K562 (cell line): ENCODE measurements at regions not wholly inside any gene's neighbourhood (a gene's known extent, or its start where the extent isn't known, plus 50 kb on each side); places are given as distances from the start of the nearest gene placed in this dataset.
"Not testable (repeated sequence)": the region's sequence is repeated elsewhere in the genome, so short reads cannot be mapped to it uniquely, and the experiment has no call there.

ENCODE experiments used
- ETV5 ChIP-seq: sonication (generic); formaldehyde crosslinking; IDR thresholded peaks from 2 replicates; pipeline ENCODE4 v1.4.0; 2020; ENCODE audit warnings: low read depth, mild to moderate bottlenecking, missing genetic modification reagents
- GATAD2A ChIP-seq: fragments of 450-650 bp; IDR thresholded peaks from 2 replicates; pipeline ENCODE4 v1.6.1; 2017
- KLF16 ChIP-seq: IDR thresholded peaks from 2 replicates; pipeline ENCODE4 v1.6.1; 2016; ENCODE audit warnings: antibody characterized with exemption
- NFE2 ChIP-seq: IDR thresholded peaks from 2 replicates; pipeline ENCODE4 v1.6.1; 2014; ENCODE audit warnings: antibody characterized with exemption, low read depth
- POLR2A ChIP-seq: fragments of 450-650 bp; conservative IDR thresholded peaks from 2 replicates; pipeline ENCODE4 v1.6.1; 2016
- ZNF121 ChIP-seq: sonication (generic); formaldehyde crosslinking; conservative IDR thresholded peaks from 2 replicates; pipeline ENCODE4 v1.8.0; 2022; ENCODE audit warnings: missing genetic modification reagents
- ZNF274 ChIP-seq: IDR thresholded peaks from 2 replicates; pipeline ENCODE4 v1.6.1; 2011; ENCODE audit warnings: low read depth, mild to moderate bottlenecking, low read length, moderate library complexity, borderline replicate concordance
- TF ChIP-seq, protein P1 (sequence below): fragments of 200-600 bp; sonication (generic); IDR thresholded peaks from one replicate; pipeline ENCODE4 v1.6.1; 2012; ENCODE audit warnings: mild to moderate bottlenecking, low read depth, low read length, inconsistent platforms
- TF ChIP-seq, protein P2 (sequence below): sonication (generic); formaldehyde crosslinking; IDR thresholded peaks from 2 replicates; pipeline ENCODE4 v1.8.1; 2023; ENCODE audit warnings: mild to moderate bottlenecking, missing genetic modification reagents, moderate library complexity
- TF ChIP-seq, protein P3 (sequence below): sonication (generic); formaldehyde crosslinking; IDR thresholded peaks from 2 replicates; pipeline ENCODE4 v1.8.1; 2023; ENCODE audit warnings: missing genetic modification reagents, mild to moderate bottlenecking, borderline replicate concordance
- TF ChIP-seq, protein P4 (sequence below), 3 experiments: IDR thresholded peaks in 2 of 3; conservative IDR thresholded peaks in 1 of 3; 2 replicates each; pipeline ENCODE4 v1.5.1; 2011 to 2012; ENCODE audit warnings: low read length in 3 of 3, mild to moderate bottlenecking in 3 of 3, control low read depth in 2 of 3, improper control_type of control experiment in 1 of 3, inconsistent platforms in 1 of 3, low read depth in 1 of 3, mixed read lengths in 1 of 3, moderate library complexity in 1 of 3; ENCODE audit not compliant: insufficient read depth in 2 of 3

DNA sequence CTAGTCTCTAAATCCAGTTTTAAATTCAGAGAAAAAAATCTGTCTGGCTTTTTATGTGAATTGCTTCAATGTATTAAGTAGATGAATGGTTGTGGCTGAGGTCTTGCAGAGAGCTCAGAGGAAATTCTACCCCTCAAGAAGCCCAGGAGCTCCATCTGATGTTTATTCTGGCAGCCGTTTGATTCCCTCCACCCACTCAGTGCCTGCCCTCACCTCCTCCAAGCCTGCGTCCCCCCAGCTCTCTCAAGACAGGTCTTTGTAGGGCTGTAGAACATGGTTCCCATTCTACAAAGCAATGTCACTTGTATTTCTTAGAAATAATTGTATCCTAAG, 366.3 kb downstream of the ANAPC1 start:
- TF ChIP-seq, protein P1, sequence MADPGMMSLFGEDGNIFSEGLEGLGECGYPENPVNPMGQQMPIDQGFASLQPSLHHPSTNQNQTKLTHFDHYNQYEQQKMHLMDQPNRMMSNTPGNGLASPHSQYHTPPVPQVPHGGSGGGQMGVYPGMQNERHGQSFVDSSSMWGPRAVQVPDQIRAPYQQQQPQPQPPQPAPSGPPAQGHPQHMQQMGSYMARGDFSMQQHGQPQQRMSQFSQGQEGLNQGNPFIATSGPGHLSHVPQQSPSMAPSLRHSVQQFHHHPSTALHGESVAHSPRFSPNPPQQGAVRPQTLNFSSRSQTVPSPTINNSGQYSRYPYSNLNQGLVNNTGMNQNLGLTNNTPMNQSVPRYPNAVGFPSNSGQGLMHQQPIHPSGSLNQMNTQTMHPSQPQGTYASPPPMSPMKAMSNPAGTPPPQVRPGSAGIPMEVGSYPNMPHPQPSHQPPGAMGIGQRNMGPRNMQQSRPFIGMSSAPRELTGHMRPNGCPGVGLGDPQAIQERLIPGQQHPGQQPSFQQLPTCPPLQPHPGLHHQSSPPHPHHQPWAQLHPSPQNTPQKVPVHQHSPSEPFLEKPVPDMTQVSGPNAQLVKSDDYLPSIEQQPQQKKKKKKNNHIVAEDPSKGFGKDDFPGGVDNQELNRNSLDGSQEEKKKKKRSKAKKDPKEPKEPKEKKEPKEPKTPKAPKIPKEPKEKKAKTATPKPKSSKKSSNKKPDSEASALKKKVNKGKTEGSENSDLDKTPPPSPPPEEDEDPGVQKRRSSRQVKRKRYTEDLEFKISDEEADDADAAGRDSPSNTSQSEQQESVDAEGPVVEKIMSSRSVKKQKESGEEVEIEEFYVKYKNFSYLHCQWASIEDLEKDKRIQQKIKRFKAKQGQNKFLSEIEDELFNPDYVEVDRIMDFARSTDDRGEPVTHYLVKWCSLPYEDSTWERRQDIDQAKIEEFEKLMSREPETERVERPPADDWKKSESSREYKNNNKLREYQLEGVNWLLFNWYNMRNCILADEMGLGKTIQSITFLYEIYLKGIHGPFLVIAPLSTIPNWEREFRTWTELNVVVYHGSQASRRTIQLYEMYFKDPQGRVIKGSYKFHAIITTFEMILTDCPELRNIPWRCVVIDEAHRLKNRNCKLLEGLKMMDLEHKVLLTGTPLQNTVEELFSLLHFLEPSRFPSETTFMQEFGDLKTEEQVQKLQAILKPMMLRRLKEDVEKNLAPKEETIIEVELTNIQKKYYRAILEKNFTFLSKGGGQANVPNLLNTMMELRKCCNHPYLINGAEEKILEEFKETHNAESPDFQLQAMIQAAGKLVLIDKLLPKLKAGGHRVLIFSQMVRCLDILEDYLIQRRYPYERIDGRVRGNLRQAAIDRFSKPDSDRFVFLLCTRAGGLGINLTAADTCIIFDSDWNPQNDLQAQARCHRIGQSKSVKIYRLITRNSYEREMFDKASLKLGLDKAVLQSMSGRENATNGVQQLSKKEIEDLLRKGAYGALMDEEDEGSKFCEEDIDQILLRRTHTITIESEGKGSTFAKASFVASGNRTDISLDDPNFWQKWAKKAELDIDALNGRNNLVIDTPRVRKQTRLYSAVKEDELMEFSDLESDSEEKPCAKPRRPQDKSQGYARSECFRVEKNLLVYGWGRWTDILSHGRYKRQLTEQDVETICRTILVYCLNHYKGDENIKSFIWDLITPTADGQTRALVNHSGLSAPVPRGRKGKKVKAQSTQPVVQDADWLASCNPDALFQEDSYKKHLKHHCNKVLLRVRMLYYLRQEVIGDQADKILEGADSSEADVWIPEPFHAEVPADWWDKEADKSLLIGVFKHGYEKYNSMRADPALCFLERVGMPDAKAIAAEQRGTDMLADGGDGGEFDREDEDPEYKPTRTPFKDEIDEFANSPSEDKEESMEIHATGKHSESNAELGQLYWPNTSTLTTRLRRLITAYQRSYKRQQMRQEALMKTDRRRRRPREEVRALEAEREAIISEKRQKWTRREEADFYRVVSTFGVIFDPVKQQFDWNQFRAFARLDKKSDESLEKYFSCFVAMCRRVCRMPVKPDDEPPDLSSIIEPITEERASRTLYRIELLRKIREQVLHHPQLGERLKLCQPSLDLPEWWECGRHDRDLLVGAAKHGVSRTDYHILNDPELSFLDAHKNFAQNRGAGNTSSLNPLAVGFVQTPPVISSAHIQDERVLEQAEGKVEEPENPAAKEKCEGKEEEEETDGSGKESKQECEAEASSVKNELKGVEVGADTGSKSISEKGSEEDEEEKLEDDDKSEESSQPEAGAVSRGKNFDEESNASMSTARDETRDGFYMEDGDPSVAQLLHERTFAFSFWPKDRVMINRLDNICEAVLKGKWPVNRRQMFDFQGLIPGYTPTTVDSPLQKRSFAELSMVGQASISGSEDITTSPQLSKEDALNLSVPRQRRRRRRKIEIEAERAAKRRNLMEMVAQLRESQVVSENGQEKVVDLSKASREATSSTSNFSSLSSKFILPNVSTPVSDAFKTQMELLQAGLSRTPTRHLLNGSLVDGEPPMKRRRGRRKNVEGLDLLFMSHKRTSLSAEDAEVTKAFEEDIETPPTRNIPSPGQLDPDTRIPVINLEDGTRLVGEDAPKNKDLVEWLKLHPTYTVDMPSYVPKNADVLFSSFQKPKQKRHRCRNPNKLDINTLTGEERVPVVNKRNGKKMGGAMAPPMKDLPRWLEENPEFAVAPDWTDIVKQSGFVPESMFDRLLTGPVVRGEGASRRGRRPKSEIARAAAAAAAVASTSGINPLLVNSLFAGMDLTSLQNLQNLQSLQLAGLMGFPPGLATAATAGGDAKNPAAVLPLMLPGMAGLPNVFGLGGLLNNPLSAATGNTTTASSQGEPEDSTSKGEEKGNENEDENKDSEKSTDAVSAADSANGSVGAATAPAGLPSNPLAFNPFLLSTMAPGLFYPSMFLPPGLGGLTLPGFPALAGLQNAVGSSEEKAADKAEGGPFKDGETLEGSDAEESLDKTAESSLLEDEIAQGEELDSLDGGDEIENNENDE: not testable (repeated sequence)
- not testable (repeated sequence) for TF ChIP-seq ETV5 (CRISPR knock-in tag); POLR2A; NFE2; ZNF121 (CRISPR knock-in tag); KLF16; GATAD2A; ZNF274
- TF ChIP-seq, protein P2, sequence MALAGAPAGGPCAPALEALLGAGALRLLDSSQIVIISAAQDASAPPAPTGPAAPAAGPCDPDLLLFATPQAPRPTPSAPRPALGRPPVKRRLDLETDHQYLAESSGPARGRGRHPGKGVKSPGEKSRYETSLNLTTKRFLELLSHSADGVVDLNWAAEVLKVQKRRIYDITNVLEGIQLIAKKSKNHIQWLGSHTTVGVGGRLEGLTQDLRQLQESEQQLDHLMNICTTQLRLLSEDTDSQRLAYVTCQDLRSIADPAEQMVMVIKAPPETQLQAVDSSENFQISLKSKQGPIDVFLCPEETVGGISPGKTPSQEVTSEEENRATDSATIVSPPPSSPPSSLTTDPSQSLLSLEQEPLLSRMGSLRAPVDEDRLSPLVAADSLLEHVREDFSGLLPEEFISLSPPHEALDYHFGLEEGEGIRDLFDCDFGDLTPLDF (CRISPR knock-in tag): not testable (repeated sequence)
- TF ChIP-seq, protein P3, sequence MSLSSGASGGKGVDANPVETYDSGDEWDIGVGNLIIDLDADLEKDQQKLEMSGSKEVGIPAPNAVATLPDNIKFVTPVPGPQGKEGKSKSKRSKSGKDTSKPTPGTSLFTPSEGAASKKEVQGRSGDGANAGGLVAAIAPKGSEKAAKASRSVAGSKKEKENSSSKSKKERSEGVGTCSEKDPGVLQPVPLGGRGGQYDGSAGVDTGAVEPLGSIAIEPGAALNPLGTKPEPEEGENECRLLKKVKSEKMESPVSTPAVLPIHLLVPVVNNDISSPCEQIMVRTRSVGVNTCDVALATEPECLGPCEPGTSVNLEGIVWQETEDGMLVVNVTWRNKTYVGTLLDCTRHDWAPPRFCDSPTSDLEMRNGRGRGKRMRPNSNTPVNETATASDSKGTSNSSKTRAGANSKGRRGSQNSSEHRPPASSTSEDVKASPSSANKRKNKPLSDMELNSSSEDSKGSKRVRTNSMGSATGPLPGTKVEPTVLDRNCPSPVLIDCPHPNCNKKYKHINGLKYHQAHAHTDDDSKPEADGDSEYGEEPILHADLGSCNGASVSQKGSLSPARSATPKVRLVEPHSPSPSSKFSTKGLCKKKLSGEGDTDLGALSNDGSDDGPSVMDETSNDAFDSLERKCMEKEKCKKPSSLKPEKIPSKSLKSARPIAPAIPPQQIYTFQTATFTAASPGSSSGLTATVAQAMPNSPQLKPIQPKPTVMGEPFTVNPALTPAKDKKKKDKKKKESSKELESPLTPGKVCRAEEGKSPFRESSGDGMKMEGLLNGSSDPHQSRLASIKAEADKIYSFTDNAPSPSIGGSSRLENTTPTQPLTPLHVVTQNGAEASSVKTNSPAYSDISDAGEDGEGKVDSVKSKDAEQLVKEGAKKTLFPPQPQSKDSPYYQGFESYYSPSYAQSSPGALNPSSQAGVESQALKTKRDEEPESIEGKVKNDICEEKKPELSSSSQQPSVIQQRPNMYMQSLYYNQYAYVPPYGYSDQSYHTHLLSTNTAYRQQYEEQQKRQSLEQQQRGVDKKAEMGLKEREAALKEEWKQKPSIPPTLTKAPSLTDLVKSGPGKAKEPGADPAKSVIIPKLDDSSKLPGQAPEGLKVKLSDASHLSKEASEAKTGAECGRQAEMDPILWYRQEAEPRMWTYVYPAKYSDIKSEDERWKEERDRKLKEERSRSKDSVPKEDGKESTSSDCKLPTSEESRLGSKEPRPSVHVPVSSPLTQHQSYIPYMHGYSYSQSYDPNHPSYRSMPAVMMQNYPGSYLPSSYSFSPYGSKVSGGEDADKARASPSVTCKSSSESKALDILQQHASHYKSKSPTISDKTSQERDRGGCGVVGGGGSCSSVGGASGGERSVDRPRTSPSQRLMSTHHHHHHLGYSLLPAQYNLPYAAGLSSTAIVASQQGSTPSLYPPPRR: not testable (repeated sequence)
- TF ChIP-seq, protein P4, sequence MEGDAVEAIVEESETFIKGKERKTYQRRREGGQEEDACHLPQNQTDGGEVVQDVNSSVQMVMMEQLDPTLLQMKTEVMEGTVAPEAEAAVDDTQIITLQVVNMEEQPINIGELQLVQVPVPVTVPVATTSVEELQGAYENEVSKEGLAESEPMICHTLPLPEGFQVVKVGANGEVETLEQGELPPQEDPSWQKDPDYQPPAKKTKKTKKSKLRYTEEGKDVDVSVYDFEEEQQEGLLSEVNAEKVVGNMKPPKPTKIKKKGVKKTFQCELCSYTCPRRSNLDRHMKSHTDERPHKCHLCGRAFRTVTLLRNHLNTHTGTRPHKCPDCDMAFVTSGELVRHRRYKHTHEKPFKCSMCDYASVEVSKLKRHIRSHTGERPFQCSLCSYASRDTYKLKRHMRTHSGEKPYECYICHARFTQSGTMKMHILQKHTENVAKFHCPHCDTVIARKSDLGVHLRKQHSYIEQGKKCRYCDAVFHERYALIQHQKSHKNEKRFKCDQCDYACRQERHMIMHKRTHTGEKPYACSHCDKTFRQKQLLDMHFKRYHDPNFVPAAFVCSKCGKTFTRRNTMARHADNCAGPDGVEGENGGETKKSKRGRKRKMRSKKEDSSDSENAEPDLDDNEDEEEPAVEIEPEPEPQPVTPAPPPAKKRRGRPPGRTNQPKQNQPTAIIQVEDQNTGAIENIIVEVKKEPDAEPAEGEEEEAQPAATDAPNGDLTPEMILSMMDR (IDR thresholded peaks at IDR 0.05 in 2 of 3, conservative IDR thresholded peaks at IDR 0.05 in 1 of 3; ENCODE audit: insufficient read depth in 2 of 3, low read depth in 1 of 3, low read length in 3 of 3): not testable (repeated sequence)
